Stomach (tissue), 8 donors: ENCODE measurements at regions not wholly inside any gene's neighbourhood (a gene's known extent, or its start where the extent isn't known, plus 50 kb on each side); places are given as distances from the start of the nearest gene placed in this dataset.

ENCODE experiments used
- DNase-seq, 2 donors: peaks; one replicate each; pipeline versions ENCODE4 v3.0.0 to v3.0.0-alpha.2; 2013 to 2019
- H3K27ac ChIP-seq, 5 donors: fragments of 200-600 bp in 4 of 5; sonication (generic) in 4 of 5; one replicate each; pipeline ENCODE4 v1.5.1; 2013 to 2019; ENCODE audit warnings: mild to moderate bottlenecking in 1 of 5, moderate library complexity in 1 of 5
- H3K27me3 ChIP-seq, 3 donors: fragments of 200-600 bp; sonication (generic); one replicate each; pipeline ENCODE4 v1.5.1; 2017 to 2019; ENCODE audit warnings: mixed run types in 1 of 3
- H3K36me3 ChIP-seq, 4 donors: fragments of 200-600 bp; sonication (generic); 1 replicate in 3 of 4; 2 replicates in 1 of 4; pipeline ENCODE4 v1.5.1; 2016 to 2019
- H3K4me1 ChIP-seq, 4 donors: fragments of 200-600 bp; sonication (generic); one replicate each; pipeline ENCODE4 v1.5.1; 2016 to 2019
- H3K4me3 ChIP-seq, 4 donors: fragments of 200-600 bp; sonication (generic) in 3 of 4; one replicate each; pipeline ENCODE4 v1.5.1; 2016 to 2019; ENCODE audit warnings: mild to moderate bottlenecking in 1 of 4
- H3K9me3 ChIP-seq, 4 donors: fragments of 200-600 bp; sonication (generic); one replicate each; pipeline ENCODE4 v1.5.1; 2016 to 2019
- CTCF ChIP-seq, 7 experiments: fragments of 450-650 bp in 4 of 7; fragments of 200-600 bp in 3 of 7; sonication (generic) in 3 of 7; IDR thresholded peaks; one replicate each; pipeline ENCODE4 v1.5.1; 2016 to 2019; ENCODE audit warnings: antibody characterized with exemption in 7 of 7, control low read depth in 2 of 7, mild to moderate bottlenecking in 1 of 7
- EP300 ChIP-seq: sonication (generic); formaldehyde crosslinking; IDR thresholded peaks from one replicate; pipeline ENCODE4 v1.6.1; 2017; ENCODE audit warnings: antibody characterized with exemption
- POLR2A ChIP-seq, 4 donors: fragments of 450-650 bp; IDR thresholded peaks; one replicate each; pipeline ENCODE4 v1.6.1; 2016; ENCODE audit warnings: antibody characterized with exemption in 4 of 4, control low read depth in 2 of 4, mild to moderate bottlenecking in 1 of 4, moderate library complexity in 1 of 4
- POLR2AphosphoS5 ChIP-seq, 3 donors: sonication (generic); formaldehyde crosslinking; IDR thresholded peaks; one replicate each; pipeline ENCODE4 v1.6.1; 2016; ENCODE audit warnings: antibody characterized with exemption in 3 of 3
- WGBS, 5 donors: extraction: QIAGEN DNeasy Blood & Tissue Kit in 3 of 5; methylation state at CpG; one replicate each; pipeline versions ENCODE4 v1.1.5 to v1.1.7; 2013 to 2018; 5-methylcytosine and 5-hydroxymethylcytosine counted together
- intact Hi-C: fragments of 100-400 bp; cut with DNase I; formaldehyde crosslinking; loops from one replicate; pipeline ENCODE4 v1.15.1; 2023; ENCODE audit warnings: low total_unique reads
- donor health status: healthy with polysubstance abuse.
- donor health status: Bipolar disorder and iron deficiency.
- donor health status: healthy.

- Histone ChIP-seq H3K4me3 (no peak overlapping the region), H3K9me3 (no peaks in the 10 kb centered on the region), H3K36me3 (no peaks in the 10 kb centered on the region), H3K27ac (no peak overlapping the region), H3K27me3 (no peaks in the 10 kb centered on the region), H3K4me1 (no peaks in the 10 kb centered on the region)
- no peak for DNase-seq
- intact Hi-C loops: no loop called here
- TF ChIP-seq POLR2A (IDR thresholded peaks at IDR 0.05): no peak
- no peak for TF ChIP-seq EP300
- TF ChIP-seq POLR2AphosphoS5 (IDR thresholded peaks at IDR 0.05): no peak
- no peak for TF ChIP-seq CTCF (IDR thresholded peaks at IDR 0.05)
- WGBS, 5 donors: 76 to 86% (median 82%) methylated on average over 7 of the region's 7 CpGs
Observed at GRCh38 chr20:19108155-19108554, 104.3 kb upstream of the SLC24A3 start.

- no peak for DNase-seq
- Histone ChIP-seq H3K4me1 (no peaks in the 10 kb centered on the region), H3K27ac (no peak overlapping the region), H3K4me3 (no peak overlapping the region), H3K27me3 (no peaks in the 10 kb centered on the region), H3K9me3 (no peaks in the 10 kb centered on the region), H3K36me3 (no peaks in the 10 kb centered on the region)
- 83 to 95% (median 92%) methylated on average over 3 of the region's 3 CpGs for WGBS, 5 donors
- TF ChIP-seq POLR2A (IDR thresholded peaks at IDR 0.05) (no peak), CTCF (IDR thresholded peaks at IDR 0.05) (no peak), POLR2AphosphoS5 (IDR thresholded peaks at IDR 0.05) (no peak), EP300 (no peak)
- intact Hi-C loops: no loop called here
Observed at GRCh38 chr20:19110285-19110684, 102.2 kb upstream of the SLC24A3 start.

- 65 to 76% (median 70%) methylated on average over 7 of the region's 7 CpGs for WGBS, 5 donors
- no peaks in the 10 kb centered on the region for H3K36me3 ChIP-seq
- H3K4me3 ChIP-seq: no peak overlapping the region
- intact Hi-C loops: no loop called here
- DNase-seq: peak in 1 of 2 donors; percentile 38
- H3K27ac ChIP-seq: no peak overlapping the region
- H3K9me3 ChIP-seq: no peaks in the 10 kb centered on the region
- no peaks in the 10 kb centered on the region for H3K27me3 ChIP-seq
- TF ChIP-seq POLR2A (IDR thresholded peaks at IDR 0.05) (no peak), CTCF (IDR thresholded peaks at IDR 0.05) (no peak), POLR2AphosphoS5 (IDR thresholded peaks at IDR 0.05) (no peak), EP300 (no peak)
- no peaks in the 10 kb centered on the region for H3K4me1 ChIP-seq
Observed at GRCh38 chr20:19110881-19111460, 101.5 kb upstream of the SLC24A3 start.

- TF ChIP-seq CTCF (IDR thresholded peaks at IDR 0.05) (no peak), POLR2A (IDR thresholded peaks at IDR 0.05) (no peak), EP300 (no peak), POLR2AphosphoS5 (IDR thresholded peaks at IDR 0.05) (no peak)
- no peaks in the 10 kb centered on the region for H3K9me3 ChIP-seq
- WGBS, 5 donors: 62 to 85% (median 70%) methylated on average over 2 of the region's 2 CpGs
- no peak overlapping the region for H3K27ac ChIP-seq
- intact Hi-C loops: no loop called here
- H3K4me1 ChIP-seq: no peaks in the 10 kb centered on the region
- DNase-seq: no peak
- no peaks in the 10 kb centered on the region for H3K27me3 ChIP-seq
- H3K36me3 ChIP-seq: no peaks in the 10 kb centered on the region
- H3K4me3 ChIP-seq: no peak overlapping the region
Observed at GRCh38 chr20:19112828-19113227, 99.6 kb upstream of the SLC24A3 start.
